ENCODE measurements at regions not wholly inside any gene's neighbourhood (a gene's known extent, or its start where the extent isn't known, plus 50 kb on each side); places are given as distances from the start of the nearest gene placed in this dataset.

- TF ChIP-seq CTCF (tag by site-specific recombination; IDR thresholded peaks at IDR 0.05) (no peak), ZNF585B (tag by site-specific recombination; IDR thresholded peaks at IDR 0.05) (no peak), ZNF404 (tag by site-specific recombination; IDR thresholded peaks at IDR 0.05) (no peak), PRDM10 (tag by site-specific recombination; IDR thresholded peaks at IDR 0.05) (no peak), BCL6B (tag by site-specific recombination; IDR thresholded peaks at IDR 0.05) (no peak), ZNF658 (tag by site-specific recombination; IDR thresholded peaks at IDR 0.05) (no peak), ZNF292 (tag by site-specific recombination; IDR thresholded peaks at IDR 0.05; ENCODE audit: borderline replicate concordance, low read depth) (no peak), ZNF138 (tag by site-specific recombination; IDR thresholded peaks at IDR 0.05; ENCODE audit: borderline replicate concordance) (no peak), ZNF174 (tag by site-specific recombination; IDR thresholded peaks at IDR 0.05) (no peak), ZNF324 (tag by site-specific recombination; IDR thresholded peaks at IDR 0.05) (no peak), ZNF670 (tag by site-specific recombination; IDR thresholded peaks at IDR 0.05; ENCODE audit: low read depth) (no peak), ZNF660 (tag by site-specific recombination; IDR thresholded peaks at IDR 0.05) (no peak), ZNF146 (tag by site-specific recombination; IDR thresholded peaks at IDR 0.05) (no peak)
These were observed 246.4 kb downstream of the EMX2 start for GRCh38 chr10:117788911-117789310.
